Eye (tissue), 1 donor: ENCODE measurements at regions not wholly inside any gene's neighbourhood (a gene's known extent, or its start where the extent isn't known, plus 50 kb on each side); places are given as distances from the start of the nearest gene placed in this dataset.
"Not testable (repeated sequence)": the region's sequence is repeated elsewhere in the genome, so short reads cannot be mapped to it uniquely, and the experiment has no call there.

Source experiments
- DNase-seq: peaks from one replicate; pipeline ENCODE4 v3.0.0-alpha.2; 2015

- DNase-seq, result no peak
Measured at GRCh38 chr3:177832880-177833279, 635.6 kb upstream of the TBL1XR1 start.

GRCh38 chr3:177833332-177833731, 636.0 kb upstream of the TBL1XR1 start:
- no peak for DNase-seq

- no peak for DNase-seq
Measured at GRCh38 chr3:177835008-177835407, 637.7 kb upstream of the TBL1XR1 start.

- DNase-seq, result no peak
Measured at GRCh38 chr3:177835917-177836316, 638.6 kb upstream of the TBL1XR1 start.

- DNase-seq, result peak; percentile 83
Measured at GRCh38 chr3:177836671-177837070, 639.4 kb upstream of the TBL1XR1 start.

- DNase-seq, result no peak
Measured at GRCh38 chr3:177837951-177838655, 640.8 kb upstream of the TBL1XR1 start.

GRCh38 chr3:177838766-177839350, 641.6 kb upstream of the TBL1XR1 start:
- DNase-seq, result peak; percentile 53

GRCh38 chr3:177842302-177842701, 645.0 kb upstream of the TBL1XR1 start:
- DNase-seq, result no peak

GRCh38 chr3:177842743-177843734, 645.8 kb upstream of the TBL1XR1 start:
- no peak for DNase-seq

GRCh38 chr3:177852001-177852807, 654.9 kb upstream of the TBL1XR1 start:
- no peak for DNase-seq

GRCh38 chr3:177855021-177855420, 657.7 kb upstream of the TBL1XR1 start:
- no peak for DNase-seq

GRCh38 chr3:177860184-177860583, 662.9 kb upstream of the TBL1XR1 start:
- no peak for DNase-seq

- no peak for DNase-seq
Measured at GRCh38 chr3:177862962-177863491, 665.7 kb upstream of the TBL1XR1 start.

- not testable (repeated sequence) for DNase-seq
Measured at GRCh38 chr3:177871267-177871666, 665.0 kb upstream of the KCNMB2 start.

- DNase-seq, result no peak
Measured at GRCh38 chr3:177878192-177878591, 658.0 kb upstream of the KCNMB2 start.

GRCh38 chr3:177878957-177879356, 657.3 kb upstream of the KCNMB2 start:
- DNase-seq, result no peak

- no peak for DNase-seq
Measured at GRCh38 chr3:177881351-177881750, 654.9 kb upstream of the KCNMB2 start.

- no peak for DNase-seq
Measured at GRCh38 chr3:177882124-177882648, 654.0 kb upstream of the KCNMB2 start.

GRCh38 chr3:177883091-177883490, 653.1 kb upstream of the KCNMB2 start:
- DNase-seq, result no peak

- DNase-seq, result no peak
Measured at GRCh38 chr3:177883957-177884356, 652.3 kb upstream of the KCNMB2 start.

GRCh38 chr3:177885063-177885462, 651.2 kb upstream of the KCNMB2 start:
- DNase-seq, result no peak

- DNase-seq, result no peak
Measured at GRCh38 chr3:177886501-177886900, 649.7 kb upstream of the KCNMB2 start.
